K562 (cell line): ENCODE measurements at regions not wholly inside any gene's neighbourhood (a gene's known extent, or its start where the extent isn't known, plus 50 kb on each side); places are given as distances from the start of the nearest gene placed in this dataset.
A peak's percentile ranks its signal among the peaks of the same experiment; 100 is the strongest.

Experiments used
- ASH1L ChIP-seq: fragments of 450-650 bp; IDR thresholded peaks from 2 replicates; pipeline ENCODE4 v1.6.1; 2018; ENCODE audit warnings: borderline replicate concordance, mild to moderate bottlenecking, low read depth; ENCODE audit not compliant: partially characterized antibody
- ATF3 ChIP-seq, 2 experiments: fragments of 450-650 bp in 1 of 2; sonication (generic) in 1 of 2; formaldehyde crosslinking in 1 of 2; IDR thresholded peaks in 1 of 2; conservative IDR thresholded peaks in 1 of 2; 2 replicates each; pipeline versions ENCODE4 v1.6.1 to v1.8.1; 2016 to 2023; ENCODE audit warnings: mild to moderate bottlenecking in 2 of 2, moderate library complexity in 2 of 2, inconsistent platforms in 1 of 2, missing genetic modification reagents in 1 of 2
- E2F6 ChIP-seq, 2 experiments: IDR thresholded peaks; 2 replicates each; pipeline ENCODE4 v1.6.1; 2011; ENCODE audit warnings: borderline replicate concordance in 1 of 2, control low read depth in 1 of 2, low read depth in 1 of 2, low read length in 1 of 2, mild to moderate bottlenecking in 1 of 2, mixed read lengths in 1 of 2, moderate library complexity in 1 of 2; ENCODE audit not compliant: insufficient read depth in 1 of 2, insufficient read length in 1 of 2, poor library complexity in 1 of 2, severe bottlenecking in 1 of 2; ENCODE audit errors: extremely low read depth in 1 of 2
- ELK3 ChIP-seq: fragments of 450-650 bp; formaldehyde crosslinking; IDR thresholded peaks from 2 replicates; pipeline ENCODE4 v1.4.0; 2020; ENCODE audit warnings: mild to moderate bottlenecking
- EZH2 ChIP-seq: IDR thresholded peaks from 2 replicates; pipeline ENCODE4 v1.6.1; 2012; ENCODE audit warnings: low read depth, mild to moderate bottlenecking, inconsistent platforms, low read length, borderline replicate concordance
- HMGN3 ChIP-seq: IDR thresholded peaks from 2 replicates; pipeline ENCODE4 v1.6.1; 2011; ENCODE audit warnings: borderline replicate concordance, low read depth, mild to moderate bottlenecking, mixed read lengths, low read length; ENCODE audit not compliant: insufficient read length; ENCODE audit errors: extremely low read depth
- HOXB6 ChIP-seq: fragments of 250-450 bp; sonication (Bioruptor Pico); IDR thresholded peaks from 2 replicates; pipeline ENCODE4 v1.5.1; 2022; ENCODE audit warnings: mild to moderate bottlenecking, borderline replicate concordance
- KLF10 ChIP-seq: fragments of 250-450 bp; sonication (Bioruptor Pico); IDR thresholded peaks from 2 replicates; pipeline ENCODE4 v1.6.1; 2021; ENCODE audit warnings: matching md5 sums
- MECOM ChIP-seq: fragments of 250-450 bp; sonication (Bioruptor Pico); IDR thresholded peaks from 2 replicates; pipeline ENCODE4 v1.8.0; 2022; ENCODE audit warnings: inconsistent platforms
- MED1 ChIP-seq: sonication (generic); formaldehyde crosslinking; IDR thresholded peaks from 2 replicates; pipeline ENCODE4 v1.8.1; 2023; ENCODE audit warnings: missing genetic modification reagents, borderline replicate concordance
- NCOA4 ChIP-seq: fragments of 450-650 bp; IDR thresholded peaks from 2 replicates; pipeline ENCODE4 v1.6.1; 2018; ENCODE audit warnings: mild to moderate bottlenecking; ENCODE audit not compliant: partially characterized antibody
- PBX2 ChIP-seq, 2 experiments: IDR thresholded peaks in 1 of 2; conservative IDR thresholded peaks in 1 of 2; 2 replicates each; pipeline ENCODE4 v1.6.1; 2016; ENCODE audit warnings: low read depth in 2 of 2, mild to moderate bottlenecking in 1 of 2, missing compliant biosample characterization in 1 of 2, missing genetic modification characterization in 1 of 2, moderate library complexity in 1 of 2
- POLR2AphosphoS2 ChIP-seq: IDR thresholded peaks from 2 replicates; pipeline ENCODE4 v1.6.1; 2012; ENCODE audit warnings: low read length, improper control_type of control experiment
- RBM34 ChIP-seq: fragments of 200-400 bp; formaldehyde crosslinking; IDR thresholded peaks from 2 replicates; pipeline ENCODE4 v1.6.1; 2018; ENCODE audit warnings: low read length, borderline replicate concordance; ENCODE audit not compliant: insufficient read depth
- RNF2 ChIP-seq: sonication (generic); IDR thresholded peaks from 2 replicates; pipeline ENCODE4 v1.6.1; 2016
- SMAD2 ChIP-seq: fragments of 150-350 bp; IDR thresholded peaks from 2 replicates; pipeline ENCODE4 v1.6.1; 2014; ENCODE audit warnings: low read depth, mild to moderate bottlenecking, low read length
- ZNF398 ChIP-seq: fragments of 250-450 bp; sonication (Bioruptor Pico); IDR thresholded peaks from 2 replicates; pipeline ENCODE4 v1.8.0; 2021; ENCODE audit warnings: moderate library complexity, mild to moderate bottlenecking, inconsistent platforms
- ZNF431 ChIP-seq: sonication (generic); formaldehyde crosslinking; IDR thresholded peaks from 2 replicates; pipeline ENCODE4 v1.8.0; 2022; ENCODE audit warnings: mild to moderate bottlenecking, missing genetic modification reagents

GRCh38 chr13:111036665-111037064 is 78.4 kb upstream of the ARHGEF7 start (continued):
- no peak for TF ChIP-seq ZNF398 (CRISPR knock-in tag)
- no peak for TF ChIP-seq MED1
- peak in 1 of 2 experiments; percentile 81 for TF ChIP-seq E2F6 (IDR thresholded peaks at IDR 0.05; ENCODE audit: borderline replicate concordance in 1 of 2, extremely low read depth in 1 of 2, insufficient read depth in 1 of 2, insufficient read length in 1 of 2, low read depth in 1 of 2, low read length in 1 of 2, poor library complexity in 1 of 2, severe bottlenecking in 1 of 2)
- no peak for TF ChIP-seq NCOA4
- TF ChIP-seq KLF10 (CRISPR knock-in tag) = no peak
- TF ChIP-seq ATF3 (IDR thresholded peaks at IDR 0.05) = no peak
- TF ChIP-seq ATF3 (CRISPR knock-in tag; conservative IDR thresholded peaks at IDR 0.05) = no peak
- TF ChIP-seq HMGN3 = no peak
- TF ChIP-seq RNF2 = no peak
- no peak for TF ChIP-seq POLR2AphosphoS2
- TF ChIP-seq PBX2 (CRISPR knock-in tag; IDR thresholded peaks at IDR 0.05; ENCODE audit: low read depth) = no peak
- TF ChIP-seq PBX2 (tag; conservative IDR thresholded peaks at IDR 0.05; ENCODE audit: low read depth) = no peak
- no peak for TF ChIP-seq MECOM (CRISPR knock-in tag)
- TF ChIP-seq ELK3 (CRISPR knock-in tag) = no peak
- TF ChIP-seq EZH2 = no peak
- no peak for TF ChIP-seq SMAD2
- TF ChIP-seq RBM34 = no peak
- TF ChIP-seq HOXB6 = no peak
- no peak for TF ChIP-seq ASH1L
- no peak for TF ChIP-seq ZNF431 (CRISPR knock-in tag)
